ENCODE measurements at regions not wholly inside any gene's neighbourhood (a gene's known extent, or its start where the extent isn't known, plus 50 kb on each side); places are given as distances from the start of the nearest gene placed in this dataset.

GRCh38 chr4:135238940-135239339 is 1037.4 kb upstream of the PABPC4L start:
- ATAC-seq (ENCODE audit: insufficient read depth, low FRiP score) = no peak
- H3K4me3 ChIP-seq = no peak overlapping the region
- no peaks in the 10 kb centered on the region for H3K9me3 ChIP-seq (ENCODE audit: control insufficient read depth in 4 of 4, insufficient read depth in 3 of 4, low read length in 3 of 4)

GRCh38 chr4:135236048-135236447 is 1034.5 kb upstream of the PABPC4L start:
- no peak for TF ChIP-seq CTCF (IDR thresholded peaks at IDR 0.05; ENCODE audit: control extremely low read depth, extremely low read depth)
- H3K27me3 ChIP-seq (ENCODE audit: control insufficient read depth in 3 of 3, insufficient read depth in 3 of 3, low read length in 2 of 3) = no peaks in the 10 kb centered on the region

More at GRCh38 chr4:135238940-135239339, 1037.4 kb upstream of the PABPC4L start:
- Histone ChIP-seq H3K27me3 (ENCODE audit: control insufficient read depth in 3 of 3, insufficient read depth in 3 of 3, low read length in 2 of 3) (no peaks in the 10 kb centered on the region), H3K27ac (ENCODE audit: low read depth in 1 of 2, low read length in 1 of 2) (no peak overlapping the region), H3K9ac (ENCODE audit: insufficient read depth in 1 of 2, low read length in 2 of 2) (no peak overlapping the region), H3K36me3 (ENCODE audit: control insufficient read depth in 4 of 4, insufficient read depth in 4 of 4, low read length in 4 of 4) (no peaks in the 10 kb centered on the region), H3K4me1 (ENCODE audit: control insufficient read depth in 5 of 5, insufficient read depth in 5 of 5, low read length in 5 of 5) (peaks cover 0 to 3% (median 0%) of the 10 kb centered on the region in 5 donors)
- no peak for DNase-seq
- 68 to 71% methylated on average over 3 of the region's 3 CpGs for WGBS, 2 donors
- no peak for TF ChIP-seq CTCF (IDR thresholded peaks at IDR 0.05; ENCODE audit: control extremely low read depth, extremely low read depth)

GRCh38 chr4:135227842-135228241 is 1026.3 kb upstream of the PABPC4L start:
- H3K36me3 ChIP-seq (ENCODE audit: control insufficient read depth in 4 of 4, insufficient read depth in 4 of 4, low read length in 4 of 4) = no peaks in the 10 kb centered on the region
- H3K27me3 ChIP-seq (ENCODE audit: control insufficient read depth in 3 of 3, insufficient read depth in 3 of 3, low read length in 2 of 3) = no peaks in the 10 kb centered on the region
- H3K9me3 ChIP-seq (ENCODE audit: control insufficient read depth in 4 of 4, insufficient read depth in 3 of 4, low read length in 3 of 4) = no peaks in the 10 kb centered on the region
- DNase-seq (no peak), ATAC-seq (ENCODE audit: insufficient read depth, low FRiP score) (no peak)
- no peak overlapping the region for H3K9ac ChIP-seq (ENCODE audit: insufficient read depth in 1 of 2, low read length in 2 of 2)
- no peak overlapping the region for H3K27ac ChIP-seq (ENCODE audit: low read depth in 1 of 2, low read length in 1 of 2)
- no peaks in the 10 kb centered on the region for H3K4me1 ChIP-seq (ENCODE audit: control insufficient read depth in 5 of 5, insufficient read depth in 5 of 5, low read length in 5 of 5)
- no peak overlapping the region for H3K4me3 ChIP-seq
- 71 to 82% methylated on average over 1 of the region's 1 CpG for WGBS, 2 donors
- no peak for TF ChIP-seq CTCF (IDR thresholded peaks at IDR 0.05; ENCODE audit: control extremely low read depth, extremely low read depth)

More at GRCh38 chr4:135236048-135236447, 1034.5 kb upstream of the PABPC4L start:
- Histone ChIP-seq H3K36me3 (ENCODE audit: control insufficient read depth in 4 of 4, insufficient read depth in 4 of 4, low read length in 4 of 4) (no peaks in the 10 kb centered on the region), H3K4me1 (ENCODE audit: control insufficient read depth in 5 of 5, insufficient read depth in 5 of 5, low read length in 5 of 5) (peaks cover 0 to 3% (median 0%) of the 10 kb centered on the region in 5 donors), H3K9ac (ENCODE audit: insufficient read depth in 1 of 2, low read length in 2 of 2) (no peak overlapping the region), H3K4me3 (no peak overlapping the region), H3K9me3 (ENCODE audit: control insufficient read depth in 4 of 4, insufficient read depth in 3 of 4, low read length in 3 of 4) (no peaks in the 10 kb centered on the region), H3K27ac (ENCODE audit: low read depth in 1 of 2, low read length in 1 of 2) (no peak overlapping the region)
- 72 to 83% methylated on average over 1 of the region's 1 CpG for WGBS, 2 donors
- no peak for DNase-seq
- no peak for ATAC-seq (ENCODE audit: insufficient read depth, low FRiP score)

GRCh38 chr4:135225551-135225950 is 1024.0 kb upstream of the PABPC4L start:
- Histone ChIP-seq H3K4me1 (ENCODE audit: control insufficient read depth in 5 of 5, insufficient read depth in 5 of 5, low read length in 5 of 5) (no peaks in the 10 kb centered on the region), H3K27me3 (ENCODE audit: control insufficient read depth in 3 of 3, insufficient read depth in 3 of 3, low read length in 2 of 3) (no peaks in the 10 kb centered on the region), H3K9ac (ENCODE audit: insufficient read depth in 1 of 2, low read length in 2 of 2) (no peak overlapping the region), H3K4me3 (no peak overlapping the region), H3K36me3 (ENCODE audit: control insufficient read depth in 4 of 4, insufficient read depth in 4 of 4, low read length in 4 of 4) (no peaks in the 10 kb centered on the region), H3K27ac (ENCODE audit: low read depth in 1 of 2, low read length in 1 of 2) (no peak overlapping the region), H3K9me3 (ENCODE audit: control insufficient read depth in 4 of 4, insufficient read depth in 3 of 4, low read length in 3 of 4) (no peaks in the 10 kb centered on the region)
- ATAC-seq (ENCODE audit: insufficient read depth, low FRiP score) (no peak), DNase-seq (no peak)
- 77 to 86% methylated on average over 3 of the region's 3 CpGs for WGBS, 2 donors
- TF ChIP-seq CTCF (IDR thresholded peaks at IDR 0.05; ENCODE audit: control extremely low read depth, extremely low read depth) = no peak
